Epithelial cell of esophagus (primary cell): ENCODE measurements at regions not wholly inside any gene's neighbourhood (a gene's known extent, or its start where the extent isn't known, plus 50 kb on each side); places are given as distances from the start of the nearest gene placed in this dataset.

Source experiments
- DNase-seq: peaks from one replicate; pipeline ENCODE4 v3.0.0; 2010; ENCODE audit warnings: low read depth
- H3K4me3 ChIP-seq: 2 replicates; pipeline ENCODE4 v1.5.1; 2011; ENCODE audit warnings: mild to moderate bottlenecking, low read length, control low read depth
- TF ChIP-seq, protein P1 (sequence below): IDR thresholded peaks from 2 replicates; pipeline ENCODE4 v1.5.1; 2011; ENCODE audit warnings: low read depth, mild to moderate bottlenecking, low read length, control low read depth, inconsistent platforms; ENCODE audit not compliant: insufficient read depth; ENCODE audit errors: missing control alignments

DNA sequence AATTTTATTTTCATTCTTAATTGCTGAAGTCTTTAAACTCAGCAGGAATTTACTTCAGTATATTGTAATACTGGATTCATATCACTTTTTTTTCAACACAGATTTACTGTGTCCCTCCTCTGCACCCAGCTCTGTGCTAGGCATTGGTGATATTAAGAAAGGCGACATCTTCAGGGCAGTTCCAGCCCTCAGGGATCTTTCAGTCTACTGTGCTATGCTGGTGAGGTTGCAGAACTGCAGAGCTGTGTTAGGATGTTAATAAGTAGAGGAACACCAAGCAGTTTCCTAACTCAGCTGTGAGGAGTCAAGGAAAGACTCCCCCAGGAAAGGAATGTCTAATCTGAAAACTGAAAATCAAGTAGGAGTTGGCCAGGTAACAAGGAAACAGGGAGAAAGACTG lies 158.2 kb upstream of the NPY start:
- H3K4me3 ChIP-seq = no peak overlapping the region
- DNase-seq = no peak
- TF ChIP-seq, protein P1, sequence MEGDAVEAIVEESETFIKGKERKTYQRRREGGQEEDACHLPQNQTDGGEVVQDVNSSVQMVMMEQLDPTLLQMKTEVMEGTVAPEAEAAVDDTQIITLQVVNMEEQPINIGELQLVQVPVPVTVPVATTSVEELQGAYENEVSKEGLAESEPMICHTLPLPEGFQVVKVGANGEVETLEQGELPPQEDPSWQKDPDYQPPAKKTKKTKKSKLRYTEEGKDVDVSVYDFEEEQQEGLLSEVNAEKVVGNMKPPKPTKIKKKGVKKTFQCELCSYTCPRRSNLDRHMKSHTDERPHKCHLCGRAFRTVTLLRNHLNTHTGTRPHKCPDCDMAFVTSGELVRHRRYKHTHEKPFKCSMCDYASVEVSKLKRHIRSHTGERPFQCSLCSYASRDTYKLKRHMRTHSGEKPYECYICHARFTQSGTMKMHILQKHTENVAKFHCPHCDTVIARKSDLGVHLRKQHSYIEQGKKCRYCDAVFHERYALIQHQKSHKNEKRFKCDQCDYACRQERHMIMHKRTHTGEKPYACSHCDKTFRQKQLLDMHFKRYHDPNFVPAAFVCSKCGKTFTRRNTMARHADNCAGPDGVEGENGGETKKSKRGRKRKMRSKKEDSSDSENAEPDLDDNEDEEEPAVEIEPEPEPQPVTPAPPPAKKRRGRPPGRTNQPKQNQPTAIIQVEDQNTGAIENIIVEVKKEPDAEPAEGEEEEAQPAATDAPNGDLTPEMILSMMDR = no peak

- TF ChIP-seq, protein P1 = no peak
- no peak for DNase-seq
- H3K4me3 ChIP-seq = no peak overlapping the region
These were observed 156.1 kb upstream of the NPY start for GRCh38 chr7:24127930-24128329.

- H3K4me3 ChIP-seq = no peak overlapping the region
- DNase-seq = peak; percentile 76
- TF ChIP-seq, protein P1 = no peak
These were observed 154.4 kb upstream of the NPY start for GRCh38 chr7:24129597-24129996.

DNA sequence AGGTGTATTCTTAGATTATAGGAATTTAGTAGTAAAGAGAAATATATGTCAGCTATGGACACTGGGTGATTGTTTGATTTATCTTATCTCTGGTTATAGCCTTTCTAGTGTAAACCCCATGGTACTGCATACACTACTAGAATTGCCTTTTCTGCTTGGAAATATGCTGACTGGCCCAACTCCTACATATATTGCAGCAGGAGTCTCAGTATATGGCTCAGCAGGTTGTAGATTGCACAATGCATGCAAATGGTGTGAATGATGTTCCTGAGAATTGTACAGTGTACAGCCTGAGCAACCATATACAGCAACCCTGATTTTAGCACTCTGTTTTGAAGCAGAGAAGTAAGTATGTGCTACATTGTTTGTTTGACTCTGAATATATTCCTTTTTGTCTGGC lies 153.4 kb upstream of the NPY start:
- peak; percentile 13 for DNase-seq
- H3K4me3 ChIP-seq = no peak overlapping the region
- TF ChIP-seq, protein P1 = no peak

DNA sequence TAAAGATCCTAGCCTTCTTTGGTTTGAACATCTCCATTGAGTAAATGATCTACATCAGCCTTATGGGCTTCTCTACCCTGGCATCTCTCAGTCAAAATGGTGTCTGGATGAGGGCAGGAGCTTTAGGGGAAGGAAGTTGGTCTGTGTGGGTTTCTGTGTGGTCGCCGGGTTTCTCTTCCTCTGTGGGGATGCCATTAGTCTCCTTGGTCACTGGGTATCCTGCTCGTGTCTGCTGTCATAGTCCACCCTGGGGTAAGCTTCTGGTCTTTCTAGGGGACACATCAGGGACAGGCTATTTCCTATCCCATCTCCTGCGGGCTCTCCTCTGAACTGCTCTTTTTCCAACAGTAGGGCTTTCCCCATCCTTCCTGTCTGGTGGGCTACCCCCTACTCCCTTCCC lies 150.3 kb upstream of the NPY start:
- H3K4me3 ChIP-seq = no peak overlapping the region
- TF ChIP-seq, protein P1 = no peak
- DNase-seq = no peak

DNA sequence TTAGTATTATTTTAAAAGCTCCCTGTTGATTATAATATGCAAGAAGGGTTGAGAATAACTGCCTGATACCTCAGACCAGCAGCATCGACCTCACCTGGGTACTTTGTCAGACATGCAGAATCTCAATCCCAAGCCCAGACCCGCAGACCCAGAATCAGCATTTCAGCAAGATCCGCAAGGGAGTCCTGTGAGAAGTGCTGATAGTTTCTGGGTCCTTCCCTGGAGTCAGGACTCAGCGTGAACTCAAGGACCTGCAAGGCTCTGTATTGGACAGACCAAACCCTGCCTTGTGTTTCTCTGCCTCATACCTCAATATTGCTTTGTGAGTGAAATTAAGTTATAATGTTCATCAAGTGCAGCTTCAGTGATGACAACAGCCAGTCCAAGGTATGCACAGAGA lies 149.5 kb upstream of the NPY start:
- DNase-seq = no peak
- TF ChIP-seq, protein P1 = no peak
- H3K4me3 ChIP-seq = no peak overlapping the region

DNA sequence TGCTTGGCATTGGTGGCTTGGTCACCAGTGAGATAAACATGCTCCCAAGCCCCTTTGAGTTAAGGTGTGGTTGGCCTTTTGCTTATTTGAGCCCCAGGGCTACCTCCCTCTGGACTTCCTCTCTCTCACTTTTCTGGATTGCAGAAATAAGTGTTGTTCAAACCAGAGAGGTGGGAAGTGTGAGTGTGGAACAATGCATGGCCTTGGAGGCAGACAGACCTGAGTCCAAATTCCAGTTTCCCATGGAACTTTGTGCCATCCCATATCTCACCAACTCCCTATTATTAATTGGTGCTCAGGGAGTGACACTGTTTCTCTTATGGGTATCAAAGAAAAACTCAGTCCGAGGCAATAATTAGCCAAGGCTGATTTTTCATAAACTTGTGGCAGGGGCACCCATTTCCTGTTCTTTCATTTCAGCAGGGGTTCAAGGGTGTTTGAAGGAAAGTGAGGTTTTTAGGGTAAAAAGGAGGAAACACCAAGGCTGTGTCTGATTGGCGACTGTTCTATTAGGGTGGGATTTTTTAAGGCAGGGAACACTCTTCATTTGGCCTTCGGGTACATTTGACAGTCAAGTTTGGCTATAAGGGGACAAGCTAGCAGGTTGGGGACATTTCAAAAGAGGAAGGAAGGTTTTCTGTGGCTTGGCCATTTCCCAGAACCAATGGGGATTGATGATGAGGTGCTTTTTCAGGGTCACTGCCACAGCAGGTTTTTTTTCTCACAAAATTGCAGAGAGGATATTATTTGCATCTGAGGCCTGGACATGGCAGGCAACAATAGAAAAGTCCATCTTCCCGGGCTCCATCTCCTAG lies 148.8 kb upstream of the NPY start:
- no peak overlapping the region for H3K4me3 ChIP-seq
- no peak for DNase-seq
- TF ChIP-seq, protein P1 = no peak
